Calu3 (cell line): ENCODE measurements at regions not wholly inside any gene's neighbourhood (a gene's known extent, or its start where the extent isn't known, plus 50 kb on each side); places are given as distances from the start of the nearest gene placed in this dataset.

Experiments used
- BruUV-seq: library from RNA; stranded (reverse); fragments of 400-500 nt; replicated peaks from 2 replicates; lab custom pipeline; 2021; lab: Mats Ljungman, UMichigan
- CTCF ChIA-PET: fragments of 300-600 bp; sonication (Branson Sonifier 250); formaldehyde crosslinking; loops from one replicate; lab custom pipeline; 2022; ENCODE audit warnings: antibody characterized with exemption; lab: Charles Lee
- DNase-seq: peaks from one replicate; pipeline ENCODE4 v3.0.0; 2022
- H3K27ac Mint-ChIP-seq: one replicate; pipeline ENCODE4 v1.8.0; 2022; ENCODE audit warnings: mixed read lengths; ENCODE audit not compliant: unreplicated experiment
- H3K27me3 Mint-ChIP-seq: one replicate; pipeline ENCODE4 v1.8.0; 2022; ENCODE audit warnings: mixed read lengths; ENCODE audit not compliant: unreplicated experiment
- H3K36me3 Mint-ChIP-seq: one replicate; pipeline ENCODE4 v1.8.0; 2022; ENCODE audit warnings: mild to moderate bottlenecking, moderate library complexity, mixed read lengths; ENCODE audit not compliant: insufficient read depth, unreplicated experiment
- H3K4me1 Mint-ChIP-seq: one replicate; pipeline ENCODE4 v1.8.0; 2022; ENCODE audit warnings: mild to moderate bottlenecking, low read depth, mixed read lengths; ENCODE audit not compliant: unreplicated experiment
- H3K4me3 Mint-ChIP-seq: one replicate; pipeline ENCODE4 v1.8.0; 2022; ENCODE audit warnings: mild to moderate bottlenecking, low read depth, moderate library complexity, mixed read lengths; ENCODE audit not compliant: unreplicated experiment
- H3K9me3 Mint-ChIP-seq: one replicate; pipeline ENCODE4 v1.8.0; 2022; ENCODE audit warnings: low read depth, mixed read lengths; ENCODE audit not compliant: unreplicated experiment
- intact Hi-C: fragments of 100-400 bp; cut with micrococcal nuclease; formaldehyde crosslinking; loops from one replicate; pipeline ENCODE4 v1.10.0; 2022; ENCODE audit not compliant: unreplicated experiment
- TF ChIP-seq, protein P1 (sequence below): fragments of 200-600 bp; IDR thresholded peaks from one replicate; pipeline ENCODE4 v1.8.0; 2022; ENCODE audit warnings: antibody characterized with exemption; ENCODE audit not compliant: unreplicated experiment

- BruUV-seq = no TSS peak
- TF ChIP-seq, protein P1, sequence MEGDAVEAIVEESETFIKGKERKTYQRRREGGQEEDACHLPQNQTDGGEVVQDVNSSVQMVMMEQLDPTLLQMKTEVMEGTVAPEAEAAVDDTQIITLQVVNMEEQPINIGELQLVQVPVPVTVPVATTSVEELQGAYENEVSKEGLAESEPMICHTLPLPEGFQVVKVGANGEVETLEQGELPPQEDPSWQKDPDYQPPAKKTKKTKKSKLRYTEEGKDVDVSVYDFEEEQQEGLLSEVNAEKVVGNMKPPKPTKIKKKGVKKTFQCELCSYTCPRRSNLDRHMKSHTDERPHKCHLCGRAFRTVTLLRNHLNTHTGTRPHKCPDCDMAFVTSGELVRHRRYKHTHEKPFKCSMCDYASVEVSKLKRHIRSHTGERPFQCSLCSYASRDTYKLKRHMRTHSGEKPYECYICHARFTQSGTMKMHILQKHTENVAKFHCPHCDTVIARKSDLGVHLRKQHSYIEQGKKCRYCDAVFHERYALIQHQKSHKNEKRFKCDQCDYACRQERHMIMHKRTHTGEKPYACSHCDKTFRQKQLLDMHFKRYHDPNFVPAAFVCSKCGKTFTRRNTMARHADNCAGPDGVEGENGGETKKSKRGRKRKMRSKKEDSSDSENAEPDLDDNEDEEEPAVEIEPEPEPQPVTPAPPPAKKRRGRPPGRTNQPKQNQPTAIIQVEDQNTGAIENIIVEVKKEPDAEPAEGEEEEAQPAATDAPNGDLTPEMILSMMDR = no peak
- intact Hi-C loops = no loop called here
- Mint-ChIP-seq H3K27me3 (no peaks in the 10 kb centered on the region), H3K4me1 (no peaks in the 10 kb centered on the region), H3K27ac (no peak overlapping the region), H3K4me3 (no peak overlapping the region), H3K9me3 (peaks cover 3% of the 10 kb centered on the region), H3K36me3 (no peaks in the 10 kb centered on the region)
- DNase-seq = no peak
- CTCF ChIA-PET = no interaction called here
Measured at GRCh38 chr5:136492587-136492986, 127.2 kb upstream of the TRPC7 start.

DNA sequence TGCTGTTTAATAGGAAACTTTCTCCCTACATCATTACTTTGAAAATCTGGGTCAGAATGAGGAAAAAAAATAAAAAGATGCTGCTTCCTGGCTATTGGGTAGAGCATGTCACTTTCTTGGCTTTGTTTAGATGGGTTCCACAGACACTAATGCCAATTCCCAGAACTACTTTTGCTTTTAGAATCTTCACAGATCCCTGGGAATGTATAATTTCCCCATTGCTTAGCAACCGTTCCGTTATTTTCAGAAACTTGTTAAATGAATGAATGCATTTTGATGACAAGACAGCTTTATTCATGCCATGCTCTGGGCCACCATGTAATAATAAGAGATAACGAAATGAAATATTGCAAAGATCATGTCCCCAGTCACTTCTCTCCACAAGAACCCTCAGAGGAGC lies 126.5 kb upstream of the TRPC7 start:
- peaks cover 3% of the 10 kb centered on the region for H3K27me3 Mint-ChIP-seq
- BruUV-seq = no TSS peak
- peaks cover 3% of the 10 kb centered on the region for H3K9me3 Mint-ChIP-seq
- H3K36me3 Mint-ChIP-seq = no peaks in the 10 kb centered on the region
- no peak overlapping the region for H3K27ac Mint-ChIP-seq
- H3K4me1 Mint-ChIP-seq = no peaks in the 10 kb centered on the region
- H3K4me3 Mint-ChIP-seq = no peak overlapping the region
- intact Hi-C loops = no loop called here
- CTCF ChIA-PET = no interaction called here
- TF ChIP-seq, protein P1 = no peak
- no peak for DNase-seq

GRCh38 chr5:136484808-136485325 lies 119.5 kb upstream of the TRPC7 start:
- TF ChIP-seq, protein P1 = no peak
- Mint-ChIP-seq H3K27ac (no peak overlapping the region), H3K4me1 (no peaks in the 10 kb centered on the region), H3K9me3 (no peaks in the 10 kb centered on the region), H3K4me3 (no peak overlapping the region), H3K27me3 (peaks cover 25% of the 10 kb centered on the region), H3K36me3 (no peaks in the 10 kb centered on the region)
- no TSS peak for BruUV-seq
- intact Hi-C loops = no loop called here
- DNase-seq = no peak
- CTCF ChIA-PET = no interaction called here

DNA sequence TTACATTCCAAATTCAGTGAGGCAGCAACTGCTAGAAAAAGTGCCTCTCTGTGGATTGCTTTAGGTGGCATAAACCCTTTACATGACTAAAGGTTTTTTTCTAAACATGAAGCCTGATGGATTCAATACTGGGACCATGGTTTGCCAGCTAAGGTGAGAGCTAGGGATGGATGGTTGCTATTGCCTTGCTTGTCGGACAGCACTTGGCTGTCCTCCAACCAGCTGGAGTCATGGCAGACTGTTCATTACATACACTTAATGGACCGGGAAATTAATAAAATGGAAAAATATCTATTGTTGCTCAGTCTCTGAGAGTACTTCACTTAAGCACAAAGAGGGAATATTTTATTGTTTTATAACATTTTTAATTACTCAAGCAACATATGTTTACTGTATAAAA lies 116.9 kb upstream of the TRPC7 start:
- Mint-ChIP-seq H3K4me3 (no peak overlapping the region), H3K9me3 (no peaks in the 10 kb centered on the region), H3K4me1 (no peaks in the 10 kb centered on the region), H3K36me3 (no peaks in the 10 kb centered on the region), H3K27me3 (peaks cover 25% of the 10 kb centered on the region), H3K27ac (no peak overlapping the region)
- TF ChIP-seq, protein P1 = no peak
- no TSS peak for BruUV-seq
- intact Hi-C loops = no loop called here
- no peak for DNase-seq
- CTCF ChIA-PET = no interaction called here
